Astrocyte (in vitro differentiated cells and primary cell): ENCODE measurements at regions not wholly inside any gene's neighbourhood (a gene's known extent, or its start where the extent isn't known, plus 50 kb on each side); places are given as distances from the start of the nearest gene placed in this dataset.

Source experiments
- CTCF ChIP-seq: IDR thresholded peaks from 2 replicates; pipeline ENCODE4 v1.5.1; 2011; ENCODE audit warnings: low read depth, mild to moderate bottlenecking, inconsistent platforms, low read length, moderate library complexity; ENCODE audit not compliant: insufficient read depth
- EZH2 ChIP-seq: IDR thresholded peaks from 2 replicates; pipeline ENCODE4 v1.6.1; 2012; ENCODE audit warnings: mild to moderate bottlenecking, low read length, inconsistent platforms; ENCODE audit not compliant: insufficient read depth

DNA sequence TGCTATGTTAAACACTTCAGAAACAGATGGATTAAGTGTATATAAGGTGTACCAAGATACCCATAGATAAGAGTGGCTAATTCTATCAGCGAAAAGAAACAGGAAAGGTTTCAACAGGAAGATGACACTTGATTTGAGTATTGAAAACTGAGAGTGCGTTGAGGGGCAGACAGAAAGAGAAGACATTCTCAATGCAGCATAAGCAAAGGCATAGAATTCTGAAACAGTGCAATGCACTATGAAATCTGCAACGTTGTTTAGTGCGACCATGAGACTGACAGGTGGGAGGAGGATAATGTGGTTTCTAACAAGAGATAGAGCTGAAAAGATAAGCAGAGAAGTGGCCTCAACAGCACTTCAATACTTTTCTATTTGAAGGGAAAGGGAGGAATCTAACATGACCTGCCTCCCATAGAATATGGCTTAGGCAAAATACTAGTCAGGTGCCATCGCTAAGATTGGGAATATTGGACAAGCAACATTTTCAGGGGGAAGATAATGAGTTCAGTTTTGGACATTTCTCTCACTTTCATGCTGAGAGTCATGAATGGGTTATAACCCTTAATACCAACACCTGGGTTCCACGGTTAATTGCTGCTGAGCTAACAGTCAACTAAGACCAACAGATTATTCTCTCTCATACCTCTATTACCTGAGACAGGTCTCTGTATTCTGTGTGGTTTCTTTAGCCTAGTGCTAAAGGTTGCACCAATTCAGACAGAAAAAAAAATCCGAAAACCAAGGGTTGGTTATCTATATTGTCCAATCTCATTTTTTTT, 312.9 kb upstream of the ARID1B start:
- TF ChIP-seq CTCF (no peak), EZH2 (no peak)
